Calu3 (cell line): ENCODE measurements at regions not wholly inside any gene's neighbourhood (a gene's known extent, or its start where the extent isn't known, plus 50 kb on each side); places are given as distances from the start of the nearest gene placed in this dataset.

ENCODE experiments used
- BruUV-seq: library from RNA; stranded (reverse); fragments of 400-500 nt; replicated peaks from 2 replicates; lab custom pipeline; 2021; lab: Mats Ljungman, UMichigan
- CTCF ChIA-PET: fragments of 300-600 bp; sonication (Branson Sonifier 250); formaldehyde crosslinking; loops from one replicate; lab custom pipeline; 2022; ENCODE audit warnings: antibody characterized with exemption; lab: Charles Lee
- DNase-seq: peaks from one replicate; pipeline ENCODE4 v3.0.0; 2022
- H3K27ac Mint-ChIP-seq: one replicate; pipeline ENCODE4 v1.8.0; 2022; ENCODE audit warnings: mixed read lengths; ENCODE audit not compliant: unreplicated experiment
- H3K27me3 Mint-ChIP-seq: one replicate; pipeline ENCODE4 v1.8.0; 2022; ENCODE audit warnings: mixed read lengths; ENCODE audit not compliant: unreplicated experiment
- H3K36me3 Mint-ChIP-seq: one replicate; pipeline ENCODE4 v1.8.0; 2022; ENCODE audit warnings: mild to moderate bottlenecking, moderate library complexity, mixed read lengths; ENCODE audit not compliant: insufficient read depth, unreplicated experiment
- H3K4me1 Mint-ChIP-seq: one replicate; pipeline ENCODE4 v1.8.0; 2022; ENCODE audit warnings: mild to moderate bottlenecking, low read depth, mixed read lengths; ENCODE audit not compliant: unreplicated experiment
- H3K4me3 Mint-ChIP-seq: one replicate; pipeline ENCODE4 v1.8.0; 2022; ENCODE audit warnings: mild to moderate bottlenecking, low read depth, moderate library complexity, mixed read lengths; ENCODE audit not compliant: unreplicated experiment
- H3K9me3 Mint-ChIP-seq: one replicate; pipeline ENCODE4 v1.8.0; 2022; ENCODE audit warnings: low read depth, mixed read lengths; ENCODE audit not compliant: unreplicated experiment
- CTCF ChIP-seq: fragments of 200-600 bp; IDR thresholded peaks from one replicate; pipeline ENCODE4 v1.8.0; 2022; ENCODE audit warnings: antibody characterized with exemption; ENCODE audit not compliant: unreplicated experiment
- intact Hi-C: fragments of 100-400 bp; cut with micrococcal nuclease; formaldehyde crosslinking; loops from one replicate; pipeline ENCODE4 v1.10.0; 2022; ENCODE audit not compliant: unreplicated experiment

GRCh38 chr17:62194401-62194800 is 129.3 kb upstream of the MED13 start:
- H3K27ac Mint-ChIP-seq = no peak overlapping the region
- H3K36me3 Mint-ChIP-seq = peaks cover under 1% of the 10 kb centered on the region
- H3K27me3 Mint-ChIP-seq = no peaks in the 10 kb centered on the region
- no peak for TF ChIP-seq CTCF
- intact Hi-C loops = no loop called here
- CTCF ChIA-PET = no interaction called here
- H3K9me3 Mint-ChIP-seq = no peaks in the 10 kb centered on the region
- DNase-seq = no peak
- BruUV-seq = no TSS peak
- H3K4me1 Mint-ChIP-seq = peaks cover 10% of the 10 kb centered on the region
- H3K4me3 Mint-ChIP-seq = no peak overlapping the region

GRCh38 chr17:62193249-62193648 is 128.2 kb upstream of the MED13 start:
- H3K9me3 Mint-ChIP-seq = no peaks in the 10 kb centered on the region
- CTCF ChIA-PET = no interaction called here
- H3K4me3 Mint-ChIP-seq = no peak overlapping the region
- no peaks in the 10 kb centered on the region for H3K27me3 Mint-ChIP-seq
- DNase-seq = no peak
- H3K4me1 Mint-ChIP-seq = peaks cover 11% of the 10 kb centered on the region
- intact Hi-C loops = no loop called here
- no TSS peak for BruUV-seq
- TF ChIP-seq CTCF = no peak
- no peak overlapping the region for H3K27ac Mint-ChIP-seq
- H3K36me3 Mint-ChIP-seq = peaks cover 10% of the 10 kb centered on the region

GRCh38 chr17:62191390-62192361 is 126.6 kb upstream of the MED13 start:
- Mint-ChIP-seq H3K27ac (no peak overlapping the region), H3K4me1 (peaks cover 18% of the 10 kb centered on the region), H3K4me3 (no peak overlapping the region), H3K27me3 (no peaks in the 10 kb centered on the region), H3K9me3 (no peaks in the 10 kb centered on the region), H3K36me3 (peaks cover 10% of the 10 kb centered on the region)
- BruUV-seq = no TSS peak
- CTCF ChIA-PET = interaction anchor here (0.7 kb wide), 1 partner anchor 82 kb away, joined by 3 read pairs; no protein-coding TSS in a partner anchor
- TF ChIP-seq CTCF = no peak
- no peak for DNase-seq
- intact Hi-C loops = no loop called here

- no TSS peak for BruUV-seq
- H3K27me3 Mint-ChIP-seq = no peaks in the 10 kb centered on the region
- H3K4me3 Mint-ChIP-seq = no peak overlapping the region
- H3K27ac Mint-ChIP-seq = peak overlapping the region; percentile 56
- H3K36me3 Mint-ChIP-seq = peaks cover 10% of the 10 kb centered on the region
- H3K4me1 Mint-ChIP-seq = peaks cover 18% of the 10 kb centered on the region
- intact Hi-C loops = no loop called here
- no peak for TF ChIP-seq CTCF
- DNase-seq = no peak
- CTCF ChIA-PET = no interaction called here
- no peaks in the 10 kb centered on the region for H3K9me3 Mint-ChIP-seq
These were observed 124.3 kb upstream of the MED13 start for GRCh38 chr17:62189377-62189776.
